Fibroblast of mammary gland (primary cell): ENCODE measurements at regions not wholly inside any gene's neighbourhood (a gene's known extent, or its start where the extent isn't known, plus 50 kb on each side); places are given as distances from the start of the nearest gene placed in this dataset.
A peak's percentile ranks its signal among the peaks of the same experiment; 100 is the strongest.

Experiments
- DNase-seq: peaks from one replicate; pipeline ENCODE4 v3.0.0-alpha.2; 2010; ENCODE audit warnings: low read depth
- H3K4me3 ChIP-seq: 2 replicates; pipeline ENCODE4 v1.5.1; 2011; ENCODE audit warnings: low read depth, mild to moderate bottlenecking, low read length, moderate library complexity; ENCODE audit not compliant: control insufficient read depth
- TF ChIP-seq, protein P1 (sequence below): conservative IDR thresholded peaks from 2 replicates; pipeline ENCODE4 v1.5.1; 2011; ENCODE audit warnings: low read depth, low read length, inconsistent platforms; ENCODE audit not compliant: control insufficient read depth, insufficient read depth

- H3K4me3 ChIP-seq: no peak overlapping the region
- DNase-seq: peak; percentile 63
- TF ChIP-seq, protein P1, sequence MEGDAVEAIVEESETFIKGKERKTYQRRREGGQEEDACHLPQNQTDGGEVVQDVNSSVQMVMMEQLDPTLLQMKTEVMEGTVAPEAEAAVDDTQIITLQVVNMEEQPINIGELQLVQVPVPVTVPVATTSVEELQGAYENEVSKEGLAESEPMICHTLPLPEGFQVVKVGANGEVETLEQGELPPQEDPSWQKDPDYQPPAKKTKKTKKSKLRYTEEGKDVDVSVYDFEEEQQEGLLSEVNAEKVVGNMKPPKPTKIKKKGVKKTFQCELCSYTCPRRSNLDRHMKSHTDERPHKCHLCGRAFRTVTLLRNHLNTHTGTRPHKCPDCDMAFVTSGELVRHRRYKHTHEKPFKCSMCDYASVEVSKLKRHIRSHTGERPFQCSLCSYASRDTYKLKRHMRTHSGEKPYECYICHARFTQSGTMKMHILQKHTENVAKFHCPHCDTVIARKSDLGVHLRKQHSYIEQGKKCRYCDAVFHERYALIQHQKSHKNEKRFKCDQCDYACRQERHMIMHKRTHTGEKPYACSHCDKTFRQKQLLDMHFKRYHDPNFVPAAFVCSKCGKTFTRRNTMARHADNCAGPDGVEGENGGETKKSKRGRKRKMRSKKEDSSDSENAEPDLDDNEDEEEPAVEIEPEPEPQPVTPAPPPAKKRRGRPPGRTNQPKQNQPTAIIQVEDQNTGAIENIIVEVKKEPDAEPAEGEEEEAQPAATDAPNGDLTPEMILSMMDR: no peak
Measured at GRCh38 chr4:17066236-17066635, 167.8 kb upstream of the LDB2 start.

DNA sequence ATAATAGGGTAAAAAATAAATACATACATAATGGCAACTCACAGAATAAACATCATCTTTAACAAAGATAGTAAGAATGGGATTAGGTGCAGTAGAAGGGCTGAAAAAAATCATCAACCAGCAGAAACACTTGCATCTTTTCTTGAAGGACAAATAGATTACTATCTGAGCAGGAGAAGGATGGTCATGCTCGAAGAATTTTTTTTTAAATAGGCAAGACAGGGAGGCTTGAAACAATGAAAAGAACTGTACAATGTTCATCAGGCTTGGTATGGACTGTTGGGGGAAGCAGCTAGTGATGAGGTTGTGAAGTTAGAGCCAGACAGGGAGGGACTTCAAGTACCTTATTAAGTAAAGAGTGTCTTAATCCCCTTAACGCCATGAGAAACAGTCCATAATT is 167.4 kb upstream of the LDB2 start:
- no peak overlapping the region for H3K4me3 ChIP-seq
- TF ChIP-seq, protein P1: no peak
- DNase-seq: no peak

- no peak for DNase-seq
- TF ChIP-seq, protein P1: no peak
- H3K4me3 ChIP-seq: no peak overlapping the region
Measured at GRCh38 chr4:17064959-17065358, 166.5 kb upstream of the LDB2 start.

DNA sequence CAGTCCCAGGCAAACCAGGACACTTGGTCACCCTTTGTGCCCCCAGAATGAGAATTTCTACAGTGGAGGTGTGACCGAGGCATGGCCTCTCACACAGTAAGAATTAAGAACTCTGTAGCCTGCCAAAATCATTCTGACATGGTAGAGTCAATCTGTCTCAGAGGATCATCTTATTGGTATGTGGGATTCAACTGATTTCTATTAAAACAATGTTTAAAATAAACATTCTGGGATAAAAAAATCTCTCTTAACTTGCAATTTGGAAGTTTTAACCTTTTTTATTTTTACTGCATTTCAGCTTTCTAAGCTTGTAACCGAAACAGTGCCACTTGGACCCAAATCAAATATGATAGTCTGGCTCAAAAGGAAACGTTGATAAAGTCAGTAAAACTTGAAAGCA is 165.4 kb upstream of the LDB2 start:
- DNase-seq: peak; percentile 75
- TF ChIP-seq, protein P1: no peak
- no peak overlapping the region for H3K4me3 ChIP-seq

- TF ChIP-seq, protein P1: no peak
- H3K4me3 ChIP-seq: no peak overlapping the region
Measured at GRCh38 chr4:17060230-17060629, 161.8 kb upstream of the LDB2 start.

DNA sequence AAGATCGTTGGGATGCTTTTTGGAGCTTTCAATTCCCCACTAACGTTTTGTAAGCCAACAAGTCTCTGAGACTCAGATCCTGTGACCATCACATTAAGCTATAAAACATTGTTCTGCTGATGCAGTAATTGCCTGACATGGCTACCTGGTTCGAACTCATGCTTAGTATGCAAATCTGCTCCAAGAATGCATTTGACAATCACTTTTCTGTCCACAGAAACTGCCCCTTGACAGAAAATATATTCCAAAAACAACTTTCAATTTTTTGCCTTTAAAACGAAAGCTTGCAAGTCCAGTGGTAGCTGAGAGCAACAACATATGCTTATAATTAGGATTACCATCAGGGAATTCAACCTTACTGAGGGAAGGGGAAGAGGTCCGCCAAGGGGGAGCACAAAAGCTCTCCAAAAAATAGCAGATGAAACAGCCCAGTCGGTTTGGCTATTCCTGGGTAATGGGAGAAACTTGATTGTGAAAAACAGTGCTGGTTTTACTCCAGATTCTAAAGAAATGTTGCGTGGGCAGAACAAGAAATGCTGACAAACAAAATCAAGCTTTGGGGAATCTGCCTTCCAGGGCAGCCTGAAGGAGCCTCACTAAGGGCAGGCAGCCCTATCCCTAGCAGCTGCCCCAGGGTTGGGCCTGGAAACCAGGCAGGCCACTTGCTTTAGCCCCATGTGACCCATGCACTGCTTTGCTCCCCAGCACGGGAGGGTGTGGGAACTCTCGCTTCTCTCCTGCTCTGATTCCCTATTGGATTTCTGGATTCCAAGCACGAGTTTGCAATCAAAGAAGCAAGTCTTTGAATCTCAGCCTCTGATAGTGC is 160.7 kb upstream of the LDB2 start:
- TF ChIP-seq, protein P1: no peak
- H3K4me3 ChIP-seq: peak overlapping the region; percentile 19
- DNase-seq: peak; percentile 91

More at GRCh38 chr4:17060230-17060629, 161.8 kb upstream of the LDB2 start:
- peak; percentile 48 for DNase-seq

DNA sequence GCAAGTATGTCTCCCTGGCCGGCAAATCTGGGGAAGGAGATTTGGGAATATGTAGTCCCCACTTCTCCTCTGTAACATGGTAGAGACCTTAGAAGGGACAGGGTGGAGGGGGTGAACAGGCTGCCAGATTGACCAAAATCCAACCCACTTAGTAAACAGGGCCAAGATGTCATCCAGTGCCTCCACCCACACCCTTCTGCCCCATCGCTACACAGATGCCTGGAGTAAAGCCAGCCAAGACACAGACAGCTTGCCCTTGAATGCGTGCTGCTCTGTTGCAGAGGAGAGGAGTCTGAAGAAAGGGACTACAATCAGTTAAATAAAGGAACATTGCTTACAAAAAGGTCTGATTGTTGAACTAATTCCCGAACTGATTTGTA is 160.1 kb upstream of the LDB2 start:
- DNase-seq: peak; percentile 81
- H3K4me3 ChIP-seq: peak overlapping the region; percentile 19
- TF ChIP-seq, protein P1: no peak
